PC-9 (cell line): ENCODE measurements at regions not wholly inside any gene's neighbourhood (a gene's known extent, or its start where the extent isn't known, plus 50 kb on each side); places are given as distances from the start of the nearest gene placed in this dataset.

Experiments
- EZH2 ChIP-seq: fragments of 200-600 bp; sonication (generic); IDR thresholded peaks from 2 replicates; pipeline ENCODE4 v1.8.0; 2017; ENCODE audit warnings: antibody characterized with exemption, low read depth
- TF ChIP-seq, protein P1 (sequence below): fragments of 200-600 bp; sonication (generic); conservative IDR thresholded peaks from 2 replicates; pipeline ENCODE4 v1.6.1; 2017; ENCODE audit warnings: mixed run types, antibody characterized with exemption, mild to moderate bottlenecking, moderate library complexity

DNA sequence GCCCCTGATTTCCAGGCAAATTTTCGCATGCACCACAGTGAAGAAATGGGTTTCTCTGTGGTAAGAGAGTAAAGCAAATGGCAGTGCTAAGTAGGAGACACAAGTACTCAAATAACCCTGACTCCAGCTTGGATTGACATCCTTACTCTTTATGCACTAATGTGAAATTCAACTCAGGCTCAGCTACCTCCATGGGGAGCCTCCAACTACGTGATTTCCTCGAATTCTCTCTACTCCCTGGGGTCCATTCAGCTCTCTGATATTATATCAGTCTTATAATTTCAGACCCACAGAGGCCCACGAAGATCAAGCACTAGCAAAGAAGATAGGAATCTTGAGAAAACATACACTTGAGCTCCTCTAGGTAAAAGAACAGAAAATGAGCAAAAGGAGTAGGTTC lies 407.6 kb upstream of the CCDC54 start:
- TF ChIP-seq, protein P1, sequence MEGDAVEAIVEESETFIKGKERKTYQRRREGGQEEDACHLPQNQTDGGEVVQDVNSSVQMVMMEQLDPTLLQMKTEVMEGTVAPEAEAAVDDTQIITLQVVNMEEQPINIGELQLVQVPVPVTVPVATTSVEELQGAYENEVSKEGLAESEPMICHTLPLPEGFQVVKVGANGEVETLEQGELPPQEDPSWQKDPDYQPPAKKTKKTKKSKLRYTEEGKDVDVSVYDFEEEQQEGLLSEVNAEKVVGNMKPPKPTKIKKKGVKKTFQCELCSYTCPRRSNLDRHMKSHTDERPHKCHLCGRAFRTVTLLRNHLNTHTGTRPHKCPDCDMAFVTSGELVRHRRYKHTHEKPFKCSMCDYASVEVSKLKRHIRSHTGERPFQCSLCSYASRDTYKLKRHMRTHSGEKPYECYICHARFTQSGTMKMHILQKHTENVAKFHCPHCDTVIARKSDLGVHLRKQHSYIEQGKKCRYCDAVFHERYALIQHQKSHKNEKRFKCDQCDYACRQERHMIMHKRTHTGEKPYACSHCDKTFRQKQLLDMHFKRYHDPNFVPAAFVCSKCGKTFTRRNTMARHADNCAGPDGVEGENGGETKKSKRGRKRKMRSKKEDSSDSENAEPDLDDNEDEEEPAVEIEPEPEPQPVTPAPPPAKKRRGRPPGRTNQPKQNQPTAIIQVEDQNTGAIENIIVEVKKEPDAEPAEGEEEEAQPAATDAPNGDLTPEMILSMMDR: no peak
- TF ChIP-seq EZH2: no peak
